HG03196 (cell line): ENCODE measurements at regions not wholly inside any gene's neighbourhood (a gene's known extent, or its start where the extent isn't known, plus 50 kb on each side); places are given as distances from the start of the nearest gene placed in this dataset.
A peak's percentile ranks its signal among the peaks of the same experiment; 100 is the strongest.
"Not testable (repeated sequence)": the region's sequence is repeated elsewhere in the genome, so short reads cannot be mapped to it uniquely, and the experiment has no call there.

ENCODE experiments used
- ATAC-seq: cut with Tn5 transposase; IDR thresholded peaks from one replicate; pipeline ENCODE4 v1.9.1; 2021; ENCODE audit not compliant: unreplicated experiment

GRCh38 chr11:95652002-95652472, 137.5 kb downstream of the FAM76B start:
- no peak for ATAC-seq

DNA sequence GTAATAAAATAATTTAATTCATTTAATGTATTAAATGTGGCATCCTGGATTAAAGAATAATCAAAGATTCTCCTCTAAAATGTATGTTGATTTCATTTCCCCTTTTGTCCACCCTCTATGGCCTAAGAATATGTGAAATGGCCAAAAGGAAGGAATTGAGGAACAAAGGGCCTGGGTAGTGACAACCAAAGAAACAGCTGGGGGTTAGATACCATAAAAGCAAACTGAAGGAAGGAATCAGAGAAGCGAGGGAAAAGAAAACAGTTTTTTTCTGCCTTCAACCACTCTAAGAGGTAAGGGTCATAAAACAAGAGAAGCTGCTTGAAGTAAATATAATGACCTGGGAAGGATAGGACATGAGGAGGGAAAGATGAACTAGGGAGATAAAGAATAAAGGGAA, 139.3 kb downstream of the FAM76B start:
- no peak for ATAC-seq

- ATAC-seq = no peak
These were observed 141.7 kb downstream of the FAM76B start for GRCh38 chr11:95647871-95648270.

GRCh38 chr11:95647355-95647754, 142.2 kb downstream of the FAM76B start:
- ATAC-seq = no peak

DNA sequence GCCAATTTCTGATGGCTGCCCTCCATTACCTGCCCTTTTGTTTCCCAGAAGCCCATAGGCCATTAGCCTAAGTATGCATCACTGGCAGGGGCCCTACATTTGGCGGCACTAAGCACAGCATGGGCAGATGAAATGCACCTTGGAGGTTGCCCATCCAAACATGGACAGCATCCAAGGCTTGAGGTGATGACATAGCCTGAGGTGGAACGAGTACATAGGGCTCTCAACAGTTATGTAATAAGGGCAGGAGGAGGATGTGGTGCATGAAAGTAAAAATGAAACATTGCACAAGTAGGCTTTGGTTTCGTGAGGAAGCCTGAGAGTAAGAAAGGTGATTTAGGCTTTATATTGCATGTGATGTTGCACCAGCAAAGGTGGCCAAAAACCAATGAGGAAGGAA, 148.1 kb downstream of the FAM76B start:
- ATAC-seq = peak; percentile 100

- ATAC-seq = no peak
These were observed 151.1 kb downstream of the FAM76B start for GRCh38 chr11:95638501-95638900.

DNA sequence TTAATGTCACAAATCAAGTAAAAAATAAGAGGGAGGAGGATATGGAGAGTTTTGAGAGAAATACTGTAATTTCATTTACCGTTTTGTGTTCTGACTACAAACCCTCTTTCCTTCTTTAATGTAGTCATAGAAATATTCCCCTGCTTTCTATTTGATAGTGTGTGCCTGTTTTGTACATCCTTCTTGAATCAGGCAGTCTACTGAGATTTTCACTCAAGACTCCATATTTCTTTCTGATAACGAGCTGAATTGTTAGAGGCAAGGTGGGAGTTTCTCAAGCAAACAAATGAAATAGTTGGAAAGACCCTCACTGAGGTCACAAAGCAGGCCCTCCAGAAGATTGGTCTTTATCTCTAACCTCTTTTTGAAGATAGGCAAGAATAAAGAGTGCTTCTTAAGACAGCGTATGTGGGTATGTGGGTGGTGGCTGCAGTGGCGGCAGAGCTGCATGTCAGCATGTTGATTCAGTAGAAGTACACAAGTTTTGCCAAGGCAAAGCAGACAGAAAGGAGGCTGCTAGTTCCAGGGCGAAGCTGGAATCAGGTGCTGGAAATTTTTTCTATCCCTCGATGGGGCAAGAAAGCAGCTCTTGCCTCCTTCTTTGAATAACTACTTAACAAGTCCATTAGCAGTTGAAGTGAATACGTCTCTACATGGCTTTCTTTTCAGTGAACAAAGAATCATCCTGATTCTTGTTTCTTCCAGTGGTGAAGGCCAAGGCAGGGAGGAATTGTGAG, 164.2 kb downstream of the FAM76B start:
- ATAC-seq = no peak

DNA sequence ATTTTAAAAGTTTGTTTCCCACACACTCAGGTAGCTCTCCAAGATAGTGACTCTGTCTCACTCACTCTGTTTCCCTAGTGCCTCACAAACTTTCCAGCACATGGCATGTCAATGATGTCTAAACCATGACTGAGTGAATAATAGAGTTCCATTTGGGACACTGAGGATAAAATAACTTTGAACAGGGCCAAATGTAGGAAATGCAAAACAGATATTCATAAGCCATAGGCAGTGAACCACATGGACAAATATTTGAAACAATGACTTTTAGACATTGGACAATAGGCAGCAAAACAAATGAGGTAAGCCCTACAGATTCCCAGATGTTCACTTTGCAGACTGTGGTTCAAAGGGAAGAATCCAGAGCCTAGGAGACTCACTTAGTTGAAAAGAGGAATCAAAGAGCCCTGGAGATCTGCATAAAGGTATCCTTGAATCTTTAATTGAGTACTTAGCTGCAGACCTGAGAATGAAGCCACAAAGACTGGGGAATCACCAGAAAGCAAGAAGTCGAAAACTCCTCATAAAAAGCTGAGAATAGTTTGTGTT, 173.3 kb downstream of the FAM76B start:
- ATAC-seq = no peak

- no peak for ATAC-seq
These were observed 177.8 kb downstream of the FAM76B start for GRCh38 chr11:95611827-95612226.

GRCh38 chr11:95610185-95610584, 179.4 kb downstream of the FAM76B start:
- ATAC-seq = not testable (repeated sequence)

GRCh38 chr11:95608093-95608492, 181.5 kb downstream of the FAM76B start:
- no peak for ATAC-seq

- no peak for ATAC-seq
These were observed 182.8 kb downstream of the FAM76B start for GRCh38 chr11:95606824-95607223.

DNA sequence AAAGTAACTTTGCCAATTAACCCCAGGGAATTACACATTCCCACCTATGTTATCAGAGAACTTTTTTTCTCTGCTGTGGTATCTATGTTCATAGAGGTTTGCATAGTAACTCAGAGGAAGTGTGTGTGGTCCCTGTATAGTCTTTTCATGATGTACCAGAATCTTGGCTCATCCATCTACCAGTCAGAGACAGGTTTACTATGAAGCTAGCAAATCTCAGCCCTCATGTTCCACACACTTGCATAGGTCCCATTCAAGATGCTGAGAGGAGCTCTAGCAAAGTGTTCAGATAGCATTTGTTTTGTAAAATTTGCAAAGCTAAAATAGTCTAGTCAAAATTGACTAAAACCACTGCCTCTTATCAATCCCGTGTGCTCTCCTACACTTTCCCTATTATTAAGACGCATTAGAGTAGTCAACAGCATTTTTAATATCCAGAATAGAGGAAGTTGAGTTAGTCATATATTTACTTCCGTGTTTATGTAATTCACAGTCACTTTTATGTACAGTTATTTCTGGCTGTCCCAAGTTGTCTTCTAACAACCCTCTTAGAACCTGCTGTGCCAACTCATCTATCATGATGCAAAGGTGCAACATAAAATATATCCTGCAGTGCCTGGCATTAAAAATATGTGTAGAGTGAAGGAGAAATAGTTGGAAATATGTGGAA, 184.2 kb downstream of the FAM76B start:
- no peak for ATAC-seq

GRCh38 chr11:95599959-95600586, 189.5 kb downstream of the FAM76B start:
- no peak for ATAC-seq

DNA sequence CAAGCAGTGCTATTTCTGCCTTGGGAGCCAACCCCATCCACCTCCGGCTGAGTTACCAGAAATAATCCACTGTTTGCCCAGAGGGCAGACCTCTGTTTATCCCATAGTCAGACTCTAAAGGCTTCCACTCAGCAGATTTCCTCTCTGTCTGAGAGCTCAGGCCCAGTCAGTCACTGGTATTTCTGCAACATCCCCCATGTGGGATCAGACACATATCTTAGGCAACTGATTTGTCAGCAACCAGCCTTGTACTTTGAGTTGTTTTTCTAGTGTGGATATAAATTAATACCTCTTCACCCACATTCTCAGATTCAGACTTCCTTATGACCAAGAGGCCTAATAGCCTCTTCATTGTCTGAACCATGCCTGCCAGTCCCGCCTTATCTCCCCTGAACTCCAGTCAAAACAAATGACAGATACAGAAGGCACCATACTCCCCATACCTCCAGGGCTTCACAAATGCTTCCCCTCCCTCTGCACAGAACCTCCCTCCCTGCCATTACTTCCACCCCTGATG, 193.6 kb downstream of the FAM76B start:
- no peak for ATAC-seq

DNA sequence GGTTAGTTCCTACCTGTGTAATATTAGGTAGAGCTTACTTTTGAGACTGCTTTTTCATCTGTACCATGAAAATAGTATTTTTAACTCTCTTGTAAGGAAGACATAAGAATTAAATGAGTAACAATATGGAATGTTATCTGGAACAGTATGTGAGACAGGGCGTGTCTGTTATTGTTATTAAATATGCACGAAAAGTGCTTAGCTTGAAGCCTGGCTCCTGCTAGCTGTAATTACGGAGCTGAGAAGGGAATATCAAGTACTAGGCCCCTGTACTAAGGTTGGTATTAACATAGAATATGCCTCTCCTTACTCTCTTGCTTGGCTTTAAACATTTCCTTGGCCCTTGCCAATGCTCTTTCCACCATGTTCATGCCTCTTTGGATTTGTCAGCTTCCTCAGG, 194.0 kb downstream of the FAM76B start:
- no peak for ATAC-seq

DNA sequence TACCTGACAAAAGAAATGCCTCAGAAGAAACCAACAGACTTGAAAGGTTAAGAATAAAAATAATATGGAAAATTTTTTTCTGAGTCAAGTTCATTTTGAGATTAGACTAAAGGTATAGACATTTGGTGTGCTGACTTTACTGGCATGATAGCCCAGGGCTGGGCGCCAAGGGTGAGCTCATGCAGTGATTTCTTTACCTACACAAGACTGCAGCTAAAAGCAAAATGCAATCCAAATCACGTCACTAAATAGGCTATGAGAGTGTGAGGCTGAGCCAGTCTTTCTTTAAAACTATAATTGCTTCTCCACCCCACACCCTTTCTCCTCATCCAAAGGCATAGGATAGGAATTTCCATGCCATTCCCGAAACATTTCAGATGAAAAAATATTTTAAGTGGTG, 196.5 kb downstream of the FAM76B start:
- no peak for ATAC-seq

DNA sequence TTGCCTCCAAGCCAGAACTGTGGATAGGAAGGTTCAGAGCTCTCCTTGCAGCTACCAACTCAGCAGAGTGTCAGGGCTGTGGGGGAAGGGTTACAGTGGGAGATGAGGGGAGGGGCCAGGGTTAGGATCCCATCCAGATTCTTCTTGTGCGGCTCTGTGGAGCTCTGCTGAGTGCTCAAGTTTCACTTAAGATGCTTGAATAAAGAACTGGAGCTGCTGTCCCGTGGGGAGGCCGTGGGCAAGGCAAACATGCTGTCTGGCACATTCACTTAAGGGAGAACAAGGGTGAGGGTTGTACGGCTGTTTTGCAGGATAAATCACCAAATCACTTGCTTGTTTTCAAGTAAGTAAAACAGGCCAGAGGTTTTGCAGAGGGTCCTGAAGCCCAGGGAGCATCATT, 197.1 kb downstream of the FAM76B start:
- ATAC-seq = no peak

DNA sequence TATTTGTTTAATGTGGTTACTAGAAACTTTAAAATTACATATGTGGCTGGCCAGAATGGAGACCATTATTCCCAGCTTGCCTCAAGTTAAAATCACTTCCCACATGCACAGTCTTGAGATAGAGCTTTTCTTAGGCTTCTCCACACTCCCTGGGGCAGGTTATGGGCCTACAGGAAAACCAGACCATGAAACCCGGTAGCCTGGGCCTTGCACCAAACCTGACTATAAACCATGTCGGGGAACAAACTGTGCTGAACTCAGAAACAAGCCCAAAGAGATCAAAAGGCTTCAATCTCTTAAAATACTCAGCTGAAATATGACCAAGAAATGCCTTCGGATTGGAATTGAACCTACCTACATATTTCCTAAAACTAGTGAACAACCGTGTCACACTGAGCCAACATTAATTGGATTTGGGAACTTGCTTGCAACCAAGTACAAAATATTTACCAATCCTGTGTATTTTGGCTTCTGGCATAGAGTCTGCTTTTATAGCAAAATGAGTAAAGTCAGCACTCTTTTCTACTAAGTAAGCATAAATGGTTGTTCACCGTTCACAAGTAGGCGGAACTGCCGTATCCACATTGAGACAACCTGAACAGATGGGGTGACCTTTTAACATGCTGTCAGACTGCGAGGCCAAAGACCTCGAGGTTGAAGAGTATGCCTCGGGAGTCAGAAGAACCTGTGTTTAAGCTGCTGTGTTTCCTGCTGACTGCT, 199.5 kb downstream of the FAM76B start:
- no peak for ATAC-seq

DNA sequence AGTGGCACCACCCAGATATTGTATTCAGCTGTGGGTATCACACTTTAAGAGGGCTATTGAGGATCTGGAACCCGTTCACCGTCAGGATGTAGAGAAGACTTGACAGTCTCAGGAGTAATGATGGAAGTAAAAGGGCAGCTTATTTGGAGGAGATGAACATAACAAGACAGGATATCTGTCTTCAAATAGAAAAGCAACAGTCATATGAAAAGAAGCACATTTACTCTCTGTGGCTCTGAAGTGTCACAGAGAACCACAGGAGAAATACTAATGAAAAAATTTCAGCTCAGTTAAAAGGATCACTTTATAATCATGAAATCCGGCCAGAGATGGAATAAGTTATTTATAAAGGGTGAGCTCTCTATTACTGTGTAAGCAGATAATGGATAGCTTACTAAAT, 200.8 kb downstream of the FAM76B start:
- no peak for ATAC-seq

GRCh38 chr11:95586661-95587060, 202.9 kb downstream of the FAM76B start:
- ATAC-seq = no peak
